GM21515 (cell line): ENCODE measurements at regions not wholly inside any gene's neighbourhood (a gene's known extent, or its start where the extent isn't known, plus 50 kb on each side); places are given as distances from the start of the nearest gene placed in this dataset.
"Not testable (repeated sequence)": the region's sequence is repeated elsewhere in the genome, so short reads cannot be mapped to it uniquely, and the experiment has no call there.

Experiments
- ATAC-seq: cut with Tn5 transposase; IDR thresholded peaks from one replicate; pipeline ENCODE4 v1.9.1; 2021; ENCODE audit not compliant: unreplicated experiment

DNA sequence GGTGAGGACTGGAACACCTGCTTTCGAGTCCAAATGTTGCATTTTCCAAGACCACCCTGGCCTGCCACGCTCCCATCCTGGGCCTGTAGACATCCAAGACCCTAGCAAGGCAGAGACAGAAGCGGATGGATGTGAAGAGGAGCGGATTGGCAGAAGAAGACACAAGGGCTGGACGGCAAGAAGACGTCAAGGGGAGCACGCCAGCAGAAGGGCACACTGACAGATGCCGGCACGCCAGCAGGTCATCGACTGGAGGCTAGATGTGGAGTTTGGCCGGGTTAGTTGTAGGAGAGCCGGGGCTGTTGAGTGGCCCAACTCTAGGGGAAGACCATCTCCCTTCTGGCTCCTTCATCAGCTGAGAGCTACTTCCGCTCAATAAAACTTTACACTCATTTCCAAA is 251.6 kb downstream of the ZWINT start:
- ATAC-seq, result no peak

DNA sequence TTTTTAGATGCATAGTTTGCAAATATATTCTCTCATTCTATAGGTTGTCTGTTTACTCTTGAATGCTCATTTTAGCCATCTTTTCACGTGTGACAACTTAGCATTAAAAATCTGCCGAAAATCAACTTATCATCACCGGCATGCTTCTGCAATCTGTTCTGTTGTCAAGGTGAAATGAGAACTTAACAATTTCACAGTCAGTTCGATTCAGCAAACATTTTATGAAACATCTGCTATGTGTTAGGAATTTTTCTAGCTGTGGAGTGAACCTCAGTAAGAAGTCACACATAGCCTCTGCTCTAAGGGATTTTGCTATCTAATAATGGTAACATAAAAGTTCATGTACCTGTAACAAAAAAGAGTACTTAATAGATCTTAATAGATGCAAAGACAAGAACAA is 256.1 kb downstream of the ZWINT start:
- ATAC-seq, result no peak

- ATAC-seq, result no peak
Observed at GRCh38 chr10:56104487-56104886, 256.6 kb downstream of the ZWINT start.

DNA sequence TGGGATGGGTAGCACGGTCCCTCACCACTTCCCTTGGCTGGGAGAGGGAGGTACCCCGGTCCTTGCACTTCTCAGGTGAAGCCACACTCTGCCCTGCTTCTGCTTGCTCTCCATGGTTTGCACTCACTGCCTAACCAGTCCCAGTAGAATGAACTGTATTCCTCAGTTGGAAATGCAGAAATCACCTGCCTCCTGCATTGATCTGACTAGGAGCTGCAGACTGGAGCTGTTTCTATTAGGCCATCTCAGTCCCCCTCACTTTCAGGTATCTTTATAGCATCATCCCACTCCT is 264.9 kb downstream of the ZWINT start:
- ATAC-seq, result no peak

- no peak for ATAC-seq
Observed at GRCh38 chr10:56095506-56096225, 265.4 kb downstream of the ZWINT start.

GRCh38 chr10:56093645-56094044 is 267.4 kb downstream of the ZWINT start:
- ATAC-seq, result not testable (repeated sequence)

DNA sequence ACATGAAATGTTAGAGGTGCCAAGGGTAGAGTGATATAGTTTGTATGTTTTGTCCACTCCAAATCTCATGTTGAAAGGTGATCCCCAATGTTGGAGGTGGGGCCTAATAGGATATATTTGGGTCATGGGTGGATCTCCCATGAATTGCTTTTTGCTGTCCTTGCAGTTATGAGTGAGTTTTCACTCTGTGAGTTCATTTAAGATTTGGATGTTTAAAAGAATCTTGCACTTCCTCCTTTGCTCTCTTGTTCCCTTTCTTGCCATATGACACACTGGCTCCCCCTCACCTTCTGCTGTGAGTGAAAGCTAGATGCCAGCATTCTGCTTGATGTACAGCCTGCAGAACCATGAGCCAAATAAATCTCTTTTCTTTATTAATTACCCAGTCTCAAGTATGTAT is 269.2 kb downstream of the ZWINT start:
- no peak for ATAC-seq

DNA sequence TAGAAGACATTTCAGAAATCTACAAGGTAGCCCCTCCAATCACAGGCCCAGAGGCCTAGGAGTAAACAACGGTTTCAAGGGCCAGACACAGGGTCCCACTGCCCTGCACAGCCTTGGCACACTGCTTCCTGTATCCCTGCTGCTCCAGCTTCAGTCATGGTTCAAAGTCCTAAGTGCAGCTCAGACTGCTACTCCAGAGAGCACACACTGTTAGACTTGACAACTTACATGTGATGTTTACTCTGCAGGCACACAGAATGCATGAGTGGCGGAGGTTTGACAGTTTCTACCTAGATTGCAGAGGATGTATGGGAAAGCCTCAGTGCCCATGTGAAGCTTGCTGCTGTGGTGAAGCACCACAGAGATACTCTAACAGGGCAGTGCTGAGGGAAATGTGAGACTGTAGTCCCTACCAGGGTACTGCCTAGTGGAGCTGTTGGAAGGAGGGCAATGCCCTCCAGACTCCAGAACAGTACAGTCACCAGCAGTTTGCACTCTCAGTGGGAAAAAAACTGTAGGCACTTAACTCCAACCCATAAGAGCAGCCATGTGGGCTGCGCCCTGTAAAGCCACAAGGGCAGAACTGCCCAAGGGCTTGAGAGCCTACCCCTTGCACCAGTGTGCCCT is 270.0 kb downstream of the ZWINT start:
- no peak for ATAC-seq

DNA sequence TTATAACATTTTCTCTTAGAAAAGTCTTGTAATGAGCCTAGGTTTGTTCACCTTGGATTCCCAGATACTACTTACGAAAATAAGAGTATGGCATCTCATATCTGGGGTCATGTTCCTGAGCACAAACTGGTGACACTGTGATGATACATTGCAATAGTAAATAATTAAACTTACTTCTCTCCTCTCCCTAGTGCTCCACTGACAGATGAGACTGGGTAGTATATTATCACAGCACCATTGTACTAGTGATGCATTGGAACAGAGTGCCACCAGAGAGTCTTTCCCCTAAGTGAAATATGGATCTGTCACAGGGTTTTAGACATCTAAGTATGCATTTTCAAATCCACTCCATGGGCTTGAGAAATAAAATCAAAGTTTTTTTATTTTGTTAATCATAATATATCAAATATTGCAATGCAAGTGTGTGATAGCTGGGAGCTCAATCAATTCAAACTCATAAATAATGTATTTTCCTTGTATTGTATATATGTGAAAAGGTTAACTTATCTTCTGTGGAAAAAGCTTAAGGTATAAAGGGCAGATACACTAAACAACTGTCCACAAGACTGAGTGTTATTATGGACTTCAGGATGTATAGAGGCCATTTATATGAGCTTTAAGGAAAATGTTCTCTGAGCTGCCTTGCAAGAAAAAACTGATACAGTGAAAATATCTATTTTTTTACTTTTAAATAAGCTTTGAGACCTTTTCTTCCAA is 275.5 kb downstream of the ZWINT start:
- no peak for ATAC-seq

GRCh38 chr10:56082169-56082568 is 278.9 kb downstream of the ZWINT start:
- ATAC-seq, result no peak

- ATAC-seq, result no peak
Observed at GRCh38 chr10:56068473-56069263, 292.4 kb downstream of the ZWINT start.

- ATAC-seq, result no peak
Observed at GRCh38 chr10:56068040-56068439, 293.0 kb downstream of the ZWINT start.

DNA sequence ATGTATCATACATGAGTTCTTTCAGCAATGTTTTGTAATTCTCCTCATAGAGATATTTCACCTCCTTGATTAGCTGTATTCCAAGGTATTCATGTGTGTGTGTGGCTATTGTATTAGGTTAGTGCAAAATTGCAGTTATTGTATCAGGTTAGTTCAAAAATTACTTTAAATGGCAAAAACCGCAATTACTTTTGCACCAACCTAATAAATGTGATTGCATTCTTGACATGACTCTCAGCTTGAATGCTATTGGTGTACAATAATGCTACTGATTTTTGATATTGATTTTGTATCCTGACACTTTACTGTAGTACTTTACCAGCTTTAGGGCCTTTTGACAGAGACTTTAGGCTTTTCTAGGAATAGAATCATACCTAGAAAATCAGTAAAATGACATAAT is 297.4 kb downstream of the ZWINT start:
- no peak for ATAC-seq

GRCh38 chr10:56057860-56058259 is 303.2 kb downstream of the ZWINT start:
- no peak for ATAC-seq

GRCh38 chr10:56035489-56035888 is 325.6 kb downstream of the ZWINT start:
- no peak for ATAC-seq

GRCh38 chr10:56028298-56029132 is 332.5 kb downstream of the ZWINT start:
- no peak for ATAC-seq

DNA sequence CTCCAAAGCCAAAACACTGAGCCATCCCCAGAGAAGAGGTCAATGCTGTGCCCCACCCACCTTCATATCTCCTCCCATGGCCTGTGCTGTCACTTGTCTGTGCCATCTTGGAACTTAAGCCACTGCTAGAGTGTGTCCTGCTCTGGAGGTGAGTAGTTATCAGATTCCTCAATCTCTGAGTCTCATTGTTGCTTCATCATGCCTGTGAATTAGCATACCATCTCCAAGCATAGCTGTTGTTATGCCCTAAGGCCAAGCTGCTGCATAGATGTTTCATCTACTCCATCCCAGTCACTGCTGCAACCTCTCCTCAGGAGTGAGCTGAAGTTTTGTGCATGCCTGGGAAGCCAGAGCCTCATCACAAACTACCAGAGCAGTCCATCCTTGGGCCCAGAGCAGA is 349.0 kb downstream of the ZWINT start:
- ATAC-seq, result no peak

DNA sequence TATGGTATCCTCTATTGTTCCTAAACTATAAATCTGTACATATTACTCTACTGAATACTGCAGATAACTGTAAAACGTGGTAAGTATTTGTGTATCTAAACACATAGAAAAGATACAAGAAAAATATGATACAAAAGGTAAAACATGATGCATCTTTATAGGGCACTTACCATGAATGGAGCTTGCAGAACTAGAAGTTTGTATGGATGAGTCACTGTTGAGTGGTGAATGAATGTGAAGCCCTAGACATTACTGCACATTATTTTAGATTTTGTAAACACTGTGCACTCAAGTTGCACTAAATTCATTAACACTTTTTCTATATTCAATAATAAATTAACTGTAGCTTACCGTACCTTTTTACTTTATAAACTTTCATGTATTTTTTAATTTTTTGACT is 357.5 kb downstream of the ZWINT start:
- no peak for ATAC-seq

DNA sequence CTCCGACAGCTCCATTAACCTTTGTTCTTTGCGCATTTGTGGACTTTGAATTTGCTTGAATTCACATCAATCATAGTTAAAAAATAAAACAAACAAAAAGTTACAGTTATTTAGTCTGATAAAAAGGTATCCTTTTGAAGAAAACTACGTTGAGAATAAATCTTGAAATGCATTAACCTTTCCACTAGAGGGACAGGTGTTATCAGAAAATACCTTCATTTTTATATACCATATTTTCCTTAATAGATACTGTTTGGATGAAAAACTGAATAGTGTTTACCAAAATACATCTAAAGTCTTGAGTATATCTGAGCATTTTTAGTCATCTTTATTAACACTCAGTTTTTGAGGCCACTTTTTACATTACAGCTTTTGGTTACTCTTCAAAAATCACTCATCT is 371.9 kb downstream of the ZWINT start:
- ATAC-seq, result no peak

DNA sequence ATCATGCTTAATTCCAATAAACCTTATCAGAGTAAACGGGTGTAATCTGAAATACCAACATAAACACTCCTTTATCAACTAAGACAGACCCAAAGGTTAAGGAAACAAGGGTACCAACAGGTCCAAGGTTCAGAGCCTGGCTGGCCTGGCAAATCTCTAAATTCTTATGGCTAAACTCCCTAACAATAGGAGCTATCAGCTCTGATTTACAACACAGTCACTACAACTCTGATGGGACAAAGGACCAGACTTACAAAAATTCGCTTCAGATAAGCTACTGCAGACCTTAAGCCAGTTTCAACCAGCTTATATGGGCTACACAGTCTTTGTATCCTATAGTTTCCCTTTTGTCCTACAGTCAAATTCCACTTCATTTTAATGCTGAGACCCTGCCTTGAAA is 381.9 kb downstream of the ZWINT start:
- ATAC-seq, result no peak

DNA sequence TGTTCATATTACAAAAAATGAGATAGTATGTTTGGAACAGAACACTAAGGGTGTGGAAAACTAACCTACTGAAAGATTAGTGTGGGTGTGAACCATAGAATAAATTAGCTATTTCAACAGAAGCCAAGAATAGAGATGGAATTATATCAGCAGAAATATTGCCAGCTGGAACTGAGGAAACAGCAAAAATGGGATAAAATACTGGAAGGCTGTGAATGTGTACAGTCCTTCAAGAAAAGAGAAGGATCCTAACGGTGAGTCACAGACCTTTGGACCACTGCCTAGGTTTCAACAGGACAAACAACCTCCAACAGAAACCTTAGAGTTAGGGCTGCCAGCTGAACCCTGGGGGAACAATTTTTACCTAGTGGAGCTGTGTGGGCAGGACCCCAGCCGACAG is 395.0 kb downstream of the ZWINT start:
- ATAC-seq, result no peak
